GM18505 (cell line): ENCODE measurements at regions not wholly inside any gene's neighbourhood (a gene's known extent, or its start where the extent isn't known, plus 50 kb on each side); places are given as distances from the start of the nearest gene placed in this dataset.
"Not testable (repeated sequence)": the region's sequence is repeated elsewhere in the genome, so short reads cannot be mapped to it uniquely, and the experiment has no call there.

Experiments
- ATAC-seq: cut with Tn5 transposase; IDR thresholded peaks from one replicate; pipeline ENCODE4 v1.9.1; 2021; ENCODE audit not compliant: unreplicated experiment
- POLR2A ChIP-seq: IDR thresholded peaks from 4 replicates; pipeline ENCODE4 v1.6.1; 2011; ENCODE audit warnings: borderline replicate concordance; ENCODE audit not compliant: insufficient read depth, insufficient read length; ENCODE audit errors: extremely low read depth

- no peak for ATAC-seq
- no peak for TF ChIP-seq POLR2A
Measured at GRCh38 chr21:28877318-28877884, 115.3 kb downstream of the LTN1 start.

- no peak for TF ChIP-seq POLR2A
- no peak for ATAC-seq
Measured at GRCh38 chr21:28875078-28875477, 117.6 kb downstream of the LTN1 start.

DNA sequence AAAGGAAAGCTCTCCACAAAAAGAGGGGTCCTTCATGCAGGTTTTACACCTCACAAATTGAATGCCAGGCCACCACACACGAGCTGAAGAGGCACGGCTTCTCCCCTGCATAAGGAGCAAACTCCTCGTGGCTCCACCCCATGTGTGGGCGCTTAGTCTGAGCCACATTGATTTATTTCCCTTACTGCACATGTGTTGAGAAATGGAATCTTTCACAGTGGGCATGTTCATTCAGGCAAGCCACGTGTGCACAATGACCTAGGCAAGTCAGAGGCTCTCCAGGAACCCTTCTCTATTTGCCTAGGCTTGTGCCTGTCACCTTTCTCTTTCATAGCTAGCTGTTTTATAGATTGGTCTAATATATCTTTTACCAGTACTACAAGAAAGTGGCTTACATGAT, 120.5 kb downstream of the LTN1 start:
- no peak for TF ChIP-seq POLR2A
- ATAC-seq, result no peak

DNA sequence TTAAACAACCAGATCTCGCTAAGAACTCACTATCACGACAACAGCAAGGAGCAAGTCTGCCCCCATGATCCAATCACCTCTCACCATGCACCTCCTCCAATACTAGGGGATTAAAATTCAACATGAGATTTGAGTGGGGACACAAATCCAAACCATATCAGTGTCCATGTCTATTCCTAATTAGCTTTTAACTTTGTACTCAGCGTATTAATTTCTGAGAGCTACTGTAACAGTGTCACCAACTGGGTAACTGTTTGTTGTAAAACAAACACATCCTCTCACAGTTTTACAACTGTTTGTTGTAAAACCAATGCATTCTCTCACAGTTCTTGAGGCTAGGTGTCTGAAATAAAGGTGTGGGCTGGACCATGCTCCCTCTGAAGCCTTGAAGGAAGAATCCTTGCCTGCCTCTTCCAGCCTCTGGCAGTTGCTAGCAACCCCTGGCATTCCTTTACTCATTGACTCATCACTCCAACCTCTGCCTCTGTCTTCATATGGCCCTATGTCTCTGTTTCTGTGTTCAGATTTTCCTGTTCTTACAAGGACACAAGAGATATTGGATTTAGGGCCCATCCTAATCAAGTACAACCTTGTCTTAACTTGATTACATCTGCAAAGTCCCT, 121.2 kb downstream of the LTN1 start:
- no peak for ATAC-seq
- no peak for TF ChIP-seq POLR2A

GRCh38 chr21:28867401-28867800, 125.3 kb downstream of the LTN1 start:
- TF ChIP-seq POLR2A, result no peak
- no peak for ATAC-seq

DNA sequence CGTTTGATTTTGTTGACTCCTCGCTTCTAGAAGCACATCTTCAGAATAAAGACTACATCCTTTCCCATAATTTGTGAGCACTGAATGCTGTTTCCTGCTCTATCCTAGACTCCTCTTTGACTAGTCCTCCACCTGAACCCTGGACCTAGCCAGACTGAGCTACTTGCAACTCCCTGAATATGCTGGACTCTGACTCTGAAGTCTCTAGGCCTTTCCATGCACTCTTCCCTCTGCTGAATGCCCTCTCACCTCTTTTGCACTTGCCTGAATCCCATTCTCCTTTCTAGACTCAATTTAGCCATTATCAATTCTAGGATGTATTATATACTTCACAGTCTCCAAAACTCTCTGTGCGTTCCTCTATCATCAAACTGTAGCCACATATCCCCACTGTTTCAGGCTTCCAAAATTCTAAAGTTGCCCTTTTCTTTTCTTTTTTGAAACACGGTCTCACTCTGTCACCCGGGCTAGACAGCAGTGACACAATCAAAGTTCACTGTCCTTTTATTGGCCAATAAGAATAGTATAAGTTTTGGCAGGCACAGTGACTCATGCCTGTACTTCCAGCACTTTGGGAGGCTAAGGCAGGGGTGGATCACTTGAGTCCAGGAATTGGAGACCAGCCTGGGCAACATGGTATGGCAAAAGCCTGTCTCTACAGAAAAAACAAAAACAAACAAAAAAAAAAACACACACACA, 127.0 kb downstream of the LTN1 start:
- ATAC-seq, result no peak
- TF ChIP-seq POLR2A, result no peak

DNA sequence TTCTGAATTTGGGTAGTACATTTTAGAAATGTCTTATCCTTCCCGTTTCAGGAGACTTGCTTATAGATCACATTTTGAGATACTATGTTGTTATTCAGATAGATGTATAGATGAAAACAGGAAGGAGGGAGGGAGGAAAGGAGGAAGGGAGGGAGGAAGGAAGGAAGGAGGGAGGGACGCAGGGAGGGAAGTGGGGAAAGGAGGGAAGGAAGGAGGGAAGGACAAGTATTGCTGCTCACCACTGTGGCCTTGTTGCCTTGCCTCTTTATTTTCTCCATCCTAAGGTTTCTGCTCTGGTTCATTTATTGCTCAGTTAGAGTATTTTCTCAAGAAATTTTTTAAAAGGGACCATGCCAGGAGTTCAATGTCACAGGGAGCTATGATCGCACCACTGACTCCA, 134.3 kb downstream of the LTN1 start:
- no peak for ATAC-seq
- no peak for TF ChIP-seq POLR2A

DNA sequence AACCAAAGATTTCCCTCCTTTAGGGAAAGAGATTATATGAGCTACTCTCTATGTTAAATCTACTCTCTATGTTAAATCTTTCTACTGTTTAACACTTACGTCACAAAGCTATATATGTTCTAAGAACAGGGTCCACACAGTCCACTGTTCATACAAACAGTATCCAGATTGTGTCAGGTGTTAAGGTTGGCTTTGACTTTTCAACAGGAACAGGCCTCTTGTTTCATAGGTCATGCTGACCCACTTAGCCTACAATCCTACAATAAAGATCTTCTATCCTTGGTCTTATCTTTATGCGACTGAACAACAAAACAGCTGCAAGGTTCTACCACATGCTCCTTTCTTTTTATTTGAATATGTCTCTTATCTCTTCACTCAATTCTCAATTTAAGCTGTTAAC, 134.9 kb downstream of the LTN1 start:
- ATAC-seq, result no peak
- TF ChIP-seq POLR2A, result no peak

- ATAC-seq, result no peak
- no peak for TF ChIP-seq POLR2A
Measured at GRCh38 chr21:28856588-28857250, 136.0 kb downstream of the LTN1 start.

DNA sequence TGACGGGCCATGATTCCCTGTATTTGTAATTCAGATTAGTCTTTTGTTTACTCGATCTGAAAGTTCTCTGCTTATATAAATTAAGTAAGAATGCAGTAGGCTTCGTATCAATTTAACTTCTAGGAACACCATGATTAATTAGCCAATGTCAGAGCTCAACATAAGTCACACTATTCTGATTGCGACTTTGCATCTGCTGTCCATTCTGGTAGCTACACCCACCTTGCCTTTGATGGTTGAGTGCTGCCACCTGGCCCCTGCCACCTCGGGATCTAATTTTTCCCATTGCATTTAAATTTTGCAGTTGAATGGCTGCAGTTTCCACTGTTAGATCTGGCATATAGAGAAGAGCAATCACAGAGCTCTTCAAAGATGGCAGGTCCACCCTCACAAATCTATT, 140.0 kb downstream of the LTN1 start:
- no peak for TF ChIP-seq POLR2A
- ATAC-seq, result no peak

GRCh38 chr21:28851645-28852044, 141.0 kb downstream of the LTN1 start:
- TF ChIP-seq POLR2A, result no peak
- no peak for ATAC-seq

- ATAC-seq, result not testable (repeated sequence)
Measured at GRCh38 chr21:28839237-28839636, 153.4 kb downstream of the LTN1 start.

DNA sequence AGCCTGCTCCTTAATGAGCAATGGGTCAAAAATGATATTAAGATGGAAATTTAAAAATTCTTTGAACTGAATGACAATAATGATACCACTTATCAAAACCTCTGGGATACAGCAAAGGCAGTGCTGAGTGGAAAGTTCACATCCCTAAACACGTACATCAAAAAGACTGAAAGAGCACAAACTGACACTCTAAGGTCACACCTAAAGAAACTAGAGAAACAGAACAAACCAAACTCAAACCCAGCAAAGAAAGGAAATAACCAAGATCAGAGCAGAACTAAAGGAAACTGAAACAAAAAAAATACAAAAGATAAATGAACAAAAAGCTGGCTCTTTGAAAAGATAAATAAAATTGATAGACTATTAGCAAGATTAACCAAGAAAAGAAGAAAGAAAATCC, 155.3 kb downstream of the LTN1 start:
- ATAC-seq, result not testable (repeated sequence)

GRCh38 chr21:28836588-28836987, 156.1 kb downstream of the LTN1 start:
- not testable (repeated sequence) for ATAC-seq
